ENCODE measurements at regions not wholly inside any gene's neighbourhood (a gene's known extent, or its start where the extent isn't known, plus 50 kb on each side); places are given as distances from the start of the nearest gene placed in this dataset.

GRCh38 chr3:72629191-72629631 lies 219.0 kb downstream of the SHQ1 start:
- H3K79me2 ChIP-seq (replicated peaks; ENCODE audit: insufficient read depth), result no peaks in the 10 kb centered on the region
- Mint-ChIP-seq H3K4me3 (no peak overlapping the region), H3K27me3 (ENCODE audit: insufficient read depth, low read depth, poor library complexity) (no peaks in the 10 kb centered on the region), H3K9me3 (no peaks in the 10 kb centered on the region; the same call in 2 of the 3 replicates), H3K27ac (no peak overlapping the region), H3K4me1 (peaks cover 13% of the 10 kb centered on the region), H3K36me3 (ENCODE audit: low read depth) (no peaks in the 10 kb centered on the region)
- H3K4me3 ChIP-seq, result no peak overlapping the region
- ATAC-seq (no peak), DNase-seq (ENCODE audit: low spot score) (no peak)
- H3K27ac ChIP-seq (ENCODE audit: low read depth), result no peak overlapping the region
- no peaks in the 10 kb centered on the region; the same call in 1 of the 2 replicates for H3K4me1 ChIP-seq (ENCODE audit: insufficient read depth)
- no peaks in the 10 kb centered on the region for H3K27me3 ChIP-seq (ENCODE audit: insufficient read depth)
- no peaks in the 10 kb centered on the region for H3F3A ChIP-seq (replicated peaks; ENCODE audit: low read depth)
- H3K36me3 ChIP-seq (ENCODE audit: insufficient read depth), result no peaks in the 10 kb centered on the region
- no peak overlapping the region; the same call in 1 of the 2 replicates for H2AFZ ChIP-seq
- H3K9me2 ChIP-seq (ENCODE audit: insufficient read depth), result no peaks in the 10 kb centered on the region
- TF ChIP-seq ETS1 (IDR thresholded peaks at IDR 0.05) (no peak), STAT1 (IDR thresholded peaks at IDR 0.05; ENCODE audit: unreplicated experiment) (no peak), ZNF114 (CRISPR knock-in tag; IDR thresholded peaks at IDR 0.05) (no peak), POLR2AphosphoS5 (IDR thresholded peaks at IDR 0.05; ENCODE audit: low read depth) (no peak), REST (IDR thresholded peaks at IDR 0.05; ENCODE audit: unreplicated experiment) (no peak), ZNF331 (CRISPR knock-in tag; IDR thresholded peaks at IDR 0.05; ENCODE audit: low read depth) (no peak), CREB1 (CRISPR knock-in tag; IDR thresholded peaks at IDR 0.05; ENCODE audit: low read depth) (no peak), NANOG (IDR thresholded peaks at IDR 0.05; ENCODE audit: borderline replicate concordance) (no peak), JUNB (IDR thresholded peaks at IDR 0.05; ENCODE audit: unreplicated experiment) (no peak), CTCF (conservative IDR thresholded peaks at IDR 0.05; ENCODE audit: low read depth in 2 of 2) (no peak), EZH2 (IDR thresholded peaks at IDR 0.05; ENCODE audit: low read depth, unreplicated experiment) (no peak), ZNF462 (CRISPR knock-in tag; IDR thresholded peaks at IDR 0.05) (no peak), EZH2phosphoT487 (IDR thresholded peaks at IDR 0.05; ENCODE audit: unreplicated experiment) (no peak)
- no peak overlapping the region for H3K4me2 ChIP-seq
- H4K20me1 ChIP-seq (replicated peaks; ENCODE audit: insufficient read depth), result no peaks in the 10 kb centered on the region
